Raji (cell line): ENCODE measurements at regions not wholly inside any gene's neighbourhood (a gene's known extent, or its start where the extent isn't known, plus 50 kb on each side); places are given as distances from the start of the nearest gene placed in this dataset.

Experiments
- POLR2A ChIP-seq: IDR thresholded peaks from 2 replicates; pipeline ENCODE4 v1.6.1; 2011; ENCODE audit warnings: low read depth, low read length, control low read depth; ENCODE audit not compliant: insufficient read depth

DNA sequence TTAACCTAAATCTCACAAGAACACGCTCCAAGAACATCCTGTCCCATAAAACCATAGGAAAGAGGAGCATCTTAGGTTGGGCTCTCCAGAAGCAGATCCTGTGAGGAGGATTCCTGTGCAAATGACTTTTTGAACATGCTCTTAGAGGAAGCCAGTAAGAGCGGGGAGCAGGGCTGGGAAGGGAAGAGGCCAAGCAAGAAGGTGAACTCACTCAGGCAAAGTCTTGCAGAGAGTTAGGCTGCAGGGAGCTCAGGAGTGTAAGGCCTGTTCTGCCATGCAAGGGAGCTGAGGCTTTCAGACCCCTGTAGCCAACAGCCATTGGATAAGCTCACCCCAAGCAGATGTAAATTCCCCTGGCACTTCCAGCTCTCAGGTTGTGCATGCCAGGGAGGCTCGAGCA is 63.6 kb upstream of the LY86 start:
- TF ChIP-seq POLR2A, result no peak

GRCh38 chr6:6525933-6526332 is 62.6 kb upstream of the LY86 start:
- TF ChIP-seq POLR2A, result no peak

- TF ChIP-seq POLR2A, result no peak
These were observed 59.2 kb upstream of the LY86 start for GRCh38 chr6:6529275-6529674.

GRCh38 chr6:6533176-6533575 is 55.3 kb upstream of the LY86 start:
- TF ChIP-seq POLR2A, result no peak

DNA sequence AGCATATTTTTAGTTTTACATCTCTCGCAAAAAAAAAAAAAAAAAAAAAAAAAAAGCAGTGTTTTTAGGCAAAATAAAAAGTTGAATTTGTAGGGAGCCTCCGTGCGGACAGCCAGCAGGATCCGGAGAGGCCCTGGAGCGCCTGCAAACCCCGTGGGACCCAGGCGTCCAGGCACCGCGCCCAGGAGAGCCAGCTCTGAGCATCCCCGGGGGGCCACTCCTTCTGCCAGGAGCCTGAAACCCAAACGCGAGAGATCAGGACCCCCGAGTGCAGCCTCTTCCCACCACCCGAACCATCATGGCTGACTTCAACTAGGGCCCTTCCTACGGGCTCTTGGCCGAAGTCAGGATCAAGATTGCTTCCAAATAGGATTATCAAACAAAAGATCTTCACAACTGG is 54.1 kb upstream of the LY86 start:
- TF ChIP-seq POLR2A, result no peak

DNA sequence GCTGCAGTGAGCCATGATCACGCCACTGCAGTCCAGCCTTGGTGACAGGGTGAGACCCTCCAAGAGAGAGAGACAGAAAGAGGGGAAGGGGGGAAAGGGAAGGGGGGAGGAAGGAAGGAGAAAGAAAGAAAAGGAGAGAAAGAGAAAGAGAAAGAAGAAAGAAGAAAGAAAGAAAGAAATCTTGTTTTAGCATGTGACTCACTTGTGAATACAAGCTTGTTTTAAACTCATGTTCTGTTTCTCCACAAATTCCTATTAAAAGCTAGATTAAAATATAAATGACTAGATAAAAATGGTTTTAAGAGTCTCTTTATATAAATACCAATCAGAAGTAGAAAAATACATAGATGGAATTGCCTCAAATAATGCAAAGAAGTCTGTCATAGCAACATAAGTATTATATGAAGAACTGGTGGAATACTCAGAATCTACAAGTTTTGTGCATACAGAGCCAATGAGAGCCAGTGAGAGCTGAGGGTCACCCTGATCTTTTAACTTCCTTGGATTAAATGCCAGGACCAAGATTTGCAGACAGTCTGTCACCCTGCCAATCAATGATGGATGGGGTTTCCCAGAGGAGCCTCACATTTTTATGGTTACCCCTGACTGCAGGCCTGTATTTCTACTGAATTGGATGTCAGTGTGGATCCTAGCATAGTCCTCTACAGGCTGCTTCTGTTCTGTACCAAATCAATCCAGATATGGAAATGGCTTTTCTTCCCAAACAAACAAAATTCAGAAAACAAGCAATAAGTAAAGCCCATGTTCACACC is 50.8 kb upstream of the LY86 start:
- TF ChIP-seq POLR2A, result no peak

- TF ChIP-seq POLR2A, result no peak
These were observed 50.3 kb upstream of the LY86 start for GRCh38 chr6:6538261-6538660.
